Activated T-cell treated with anti-CD3 and anti-CD28 coated beads, Interleukin-2, amount 50 U/mL, for 24 hours (primary cell): ENCODE measurements at regions not wholly inside any gene's neighbourhood (a gene's known extent, or its start where the extent isn't known, plus 50 kb on each side); places are given as distances from the start of the nearest gene placed in this dataset.

ENCODE experiments used
- DNase-seq: peaks from one replicate; pipeline ENCODE4 v3.0.0-alpha.2; 2020
- H3K27ac Mint-ChIP-seq: 2 replicates; pipeline ENCODE4 v1.8.0; 2020; ENCODE audit warnings: mild to moderate bottlenecking, mixed read lengths
- H3K27me3 Mint-ChIP-seq: 2 replicates; pipeline ENCODE4 v1.8.0; 2020; ENCODE audit warnings: mixed read lengths
- H3K36me3 Mint-ChIP-seq: 2 replicates; pipeline ENCODE4 v1.8.0; 2020; ENCODE audit warnings: low read depth, mixed read lengths
- H3K4me1 Mint-ChIP-seq: 2 replicates; pipeline ENCODE4 v1.8.0; 2020; ENCODE audit warnings: low read depth, mixed read lengths
- H3K4me3 Mint-ChIP-seq: 2 replicates; pipeline ENCODE4 v1.8.0; 2020; ENCODE audit warnings: mild to moderate bottlenecking, moderate library complexity, mixed read lengths
- H3K9me3 Mint-ChIP-seq: 2 replicates; pipeline ENCODE4 v1.8.0; 2020; ENCODE audit warnings: mixed read lengths

- no peaks in the 10 kb centered on the region for H3K36me3 Mint-ChIP-seq
- H3K9me3 Mint-ChIP-seq = peaks cover 2% of the 10 kb centered on the region
- no peaks in the 10 kb centered on the region for H3K27me3 Mint-ChIP-seq
- no peak overlapping the region for H3K4me3 Mint-ChIP-seq
- DNase-seq = no peak
- H3K4me1 Mint-ChIP-seq = no peaks in the 10 kb centered on the region
- H3K27ac Mint-ChIP-seq = no peak overlapping the region
Observed at GRCh38 chr21:22941779-22942490, 1943.7 kb downstream of the NCAM2 start.

DNA sequence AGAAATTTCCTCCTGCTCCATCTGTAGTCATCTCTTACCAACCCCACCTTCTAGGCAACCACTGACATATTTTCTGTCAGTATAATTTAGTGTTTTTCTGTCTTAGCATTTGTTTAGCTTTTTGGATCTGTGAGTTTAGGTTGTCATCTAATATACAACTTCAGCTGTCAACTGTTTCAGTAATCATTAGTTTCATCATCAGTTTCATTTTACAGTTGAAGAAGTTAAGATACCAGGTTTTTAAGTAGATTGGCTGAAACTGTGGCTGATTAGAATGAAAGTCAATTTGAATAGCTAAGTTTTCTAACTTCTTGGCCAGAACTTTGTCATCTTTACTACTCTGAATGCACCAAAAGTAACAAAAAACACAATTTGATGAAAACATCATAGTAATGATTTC is 1957.3 kb downstream of the NCAM2 start:
- Mint-ChIP-seq H3K9me3 (peaks cover 14% of the 10 kb centered on the region), H3K27ac (no peak overlapping the region), H3K36me3 (no peaks in the 10 kb centered on the region), H3K27me3 (no peaks in the 10 kb centered on the region), H3K4me1 (no peaks in the 10 kb centered on the region), H3K4me3 (no peak overlapping the region)
- DNase-seq = no peak

- Mint-ChIP-seq H3K27me3 (no peaks in the 10 kb centered on the region), H3K4me3 (no peak overlapping the region), H3K9me3 (peaks cover 3% of the 10 kb centered on the region), H3K36me3 (no peaks in the 10 kb centered on the region), H3K27ac (no peak overlapping the region), H3K4me1 (no peaks in the 10 kb centered on the region)
- no peak for DNase-seq
Observed at GRCh38 chr21:22961258-22961657, 1963.0 kb downstream of the NCAM2 start.

DNA sequence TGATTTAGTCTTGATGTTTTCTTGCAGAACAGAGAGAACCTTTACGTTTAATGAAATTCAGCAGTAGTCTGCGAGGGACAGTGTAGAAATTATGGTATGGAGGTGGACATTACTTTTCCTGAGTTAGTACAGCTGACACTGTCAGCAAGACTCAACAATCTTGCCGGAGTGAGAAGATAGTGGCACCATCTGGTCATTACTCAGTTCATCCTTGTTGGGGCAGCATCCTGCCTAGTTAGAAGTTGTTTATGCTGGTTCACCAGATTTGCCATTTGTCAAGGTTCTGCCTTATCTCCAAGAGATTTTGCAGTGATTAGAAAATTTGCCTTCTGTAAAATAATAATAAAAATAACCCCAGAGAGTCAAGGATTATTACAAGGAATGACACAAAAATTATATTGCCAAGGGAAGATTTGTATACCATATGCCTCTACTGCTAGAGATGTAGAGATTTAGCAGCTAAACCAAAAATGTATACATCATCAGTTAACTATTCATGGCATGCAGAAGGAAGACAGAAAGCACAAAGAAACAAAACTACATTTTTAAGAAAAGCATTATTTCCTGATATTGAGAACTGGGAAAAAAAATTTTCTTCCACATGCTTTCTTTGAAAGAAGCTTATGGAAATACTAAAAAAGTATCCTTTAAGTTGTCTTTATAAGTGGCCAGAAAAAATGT is 1967.4 kb downstream of the NCAM2 start:
- peaks cover under 1% of the 10 kb centered on the region for H3K9me3 Mint-ChIP-seq
- no peak overlapping the region for H3K27ac Mint-ChIP-seq
- no peaks in the 10 kb centered on the region for H3K27me3 Mint-ChIP-seq
- H3K4me1 Mint-ChIP-seq = no peaks in the 10 kb centered on the region
- no peak for DNase-seq
- no peak overlapping the region for H3K4me3 Mint-ChIP-seq
- H3K36me3 Mint-ChIP-seq = no peaks in the 10 kb centered on the region

DNA sequence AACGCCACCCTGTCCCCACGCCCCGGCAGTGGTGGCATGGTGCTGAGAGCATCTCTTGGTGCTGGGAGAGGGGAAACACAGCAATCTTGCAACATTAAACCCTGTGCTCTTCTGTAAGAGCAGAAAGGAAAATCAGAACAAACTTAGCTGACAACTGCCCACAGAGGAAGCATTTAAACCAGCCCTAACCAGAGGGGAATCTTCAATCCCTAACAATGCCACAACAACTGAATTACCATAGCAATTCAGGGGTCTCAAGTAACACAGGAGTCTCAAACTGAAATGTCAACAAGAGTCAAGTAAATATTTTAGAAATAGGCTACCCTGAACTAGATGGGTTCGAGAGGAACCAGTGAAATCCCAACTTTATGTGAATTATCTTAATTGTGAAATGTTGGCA is 1983.6 kb downstream of the NCAM2 start:
- Mint-ChIP-seq H3K9me3 (no peaks in the 10 kb centered on the region), H3K4me1 (no peaks in the 10 kb centered on the region), H3K36me3 (no peaks in the 10 kb centered on the region), H3K27ac (no peak overlapping the region), H3K4me3 (no peak overlapping the region), H3K27me3 (no peaks in the 10 kb centered on the region)
- no peak for DNase-seq

DNA sequence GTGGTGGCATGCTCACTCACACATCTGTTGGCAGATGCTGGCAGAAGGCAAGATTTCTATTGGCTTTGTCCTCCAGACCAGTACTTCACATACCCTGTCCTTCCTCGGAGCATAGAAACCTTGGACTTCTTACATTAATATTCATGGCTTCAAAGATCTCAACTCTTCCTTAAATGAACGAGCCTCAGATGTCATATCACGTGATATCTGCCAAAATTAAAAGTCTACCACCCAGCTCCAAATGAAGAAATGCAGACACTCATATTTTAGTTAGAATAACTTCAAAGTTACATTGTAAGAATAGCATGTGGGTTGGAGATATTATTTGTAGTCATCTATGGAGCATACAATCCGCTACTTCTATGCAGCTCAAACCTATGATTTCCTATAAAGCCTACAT is 1994.9 kb downstream of the NCAM2 start:
- Mint-ChIP-seq H3K27me3 (no peaks in the 10 kb centered on the region), H3K4me1 (no peaks in the 10 kb centered on the region), H3K9me3 (peaks cover 15% of the 10 kb centered on the region), H3K27ac (no peak overlapping the region), H3K4me3 (no peak overlapping the region), H3K36me3 (no peaks in the 10 kb centered on the region)
- DNase-seq = no peak

- Mint-ChIP-seq H3K27ac (no peak overlapping the region), H3K36me3 (no peaks in the 10 kb centered on the region), H3K4me3 (no peak overlapping the region), H3K4me1 (no peaks in the 10 kb centered on the region), H3K27me3 (no peaks in the 10 kb centered on the region), H3K9me3 (peaks cover 12% of the 10 kb centered on the region)
- DNase-seq = no peak
Observed at GRCh38 chr21:22993822-22994574, 1995.8 kb downstream of the NCAM2 start.

GRCh38 chr21:23003951-23004350 is 2005.7 kb downstream of the NCAM2 start:
- Mint-ChIP-seq H3K4me3 (no peak overlapping the region), H3K27ac (no peak overlapping the region), H3K4me1 (no peaks in the 10 kb centered on the region), H3K36me3 (no peaks in the 10 kb centered on the region), H3K27me3 (no peaks in the 10 kb centered on the region), H3K9me3 (peaks cover 4% of the 10 kb centered on the region)
- no peak for DNase-seq

- H3K9me3 Mint-ChIP-seq = peaks cover 4% of the 10 kb centered on the region
- no peak overlapping the region for H3K27ac Mint-ChIP-seq
- no peak overlapping the region for H3K4me3 Mint-ChIP-seq
- no peaks in the 10 kb centered on the region for H3K4me1 Mint-ChIP-seq
- no peak for DNase-seq
- no peaks in the 10 kb centered on the region for H3K36me3 Mint-ChIP-seq
- H3K27me3 Mint-ChIP-seq = no peaks in the 10 kb centered on the region
Observed at GRCh38 chr21:23008601-23009202, 2010.5 kb downstream of the NCAM2 start.

DNA sequence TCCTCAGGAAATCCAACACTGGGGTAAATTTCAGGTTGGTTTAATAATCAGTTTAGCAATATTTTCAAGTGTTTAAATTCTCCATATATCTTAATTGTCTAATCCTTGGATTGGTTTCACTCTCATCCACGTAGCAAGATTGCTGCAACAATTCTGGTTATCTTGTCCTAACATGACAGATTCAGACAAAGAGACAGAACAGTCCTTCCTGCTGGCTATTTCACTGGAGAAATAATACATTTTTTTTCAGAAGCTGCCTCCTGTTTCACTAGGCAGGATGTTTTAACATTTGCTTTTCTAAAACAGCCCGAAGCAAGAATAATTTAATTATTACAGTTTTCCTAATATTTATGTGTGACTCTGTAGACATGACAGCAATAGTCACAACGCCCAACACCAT is 2011.2 kb downstream of the NCAM2 start:
- H3K36me3 Mint-ChIP-seq = no peaks in the 10 kb centered on the region
- H3K4me3 Mint-ChIP-seq = no peak overlapping the region
- H3K27me3 Mint-ChIP-seq = no peaks in the 10 kb centered on the region
- H3K9me3 Mint-ChIP-seq = no peaks in the 10 kb centered on the region
- H3K27ac Mint-ChIP-seq = no peak overlapping the region
- DNase-seq = no peak
- no peaks in the 10 kb centered on the region for H3K4me1 Mint-ChIP-seq

DNA sequence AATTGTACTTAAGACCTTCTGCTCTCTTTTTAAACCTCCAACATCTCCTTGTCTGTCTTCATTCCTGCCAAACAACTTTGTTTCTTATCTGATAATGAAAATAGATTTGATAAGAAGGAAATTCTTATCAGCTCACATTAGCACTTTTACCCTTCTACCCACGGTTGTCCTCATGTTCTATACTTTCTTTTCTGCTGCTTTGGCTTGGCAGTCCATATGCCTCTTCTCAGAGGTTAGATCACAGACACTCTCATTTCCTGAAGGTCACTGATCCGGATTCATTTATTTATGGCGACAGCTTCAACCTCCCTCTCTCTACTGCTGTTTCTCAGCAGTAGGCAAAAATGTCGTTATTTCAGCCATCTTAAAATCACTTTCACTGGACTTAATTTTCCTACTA is 2015.8 kb downstream of the NCAM2 start:
- Mint-ChIP-seq H3K9me3 (no peaks in the 10 kb centered on the region), H3K36me3 (no peaks in the 10 kb centered on the region), H3K4me1 (no peaks in the 10 kb centered on the region), H3K4me3 (no peak overlapping the region), H3K27me3 (no peaks in the 10 kb centered on the region), H3K27ac (no peak overlapping the region)
- DNase-seq = no peak

DNA sequence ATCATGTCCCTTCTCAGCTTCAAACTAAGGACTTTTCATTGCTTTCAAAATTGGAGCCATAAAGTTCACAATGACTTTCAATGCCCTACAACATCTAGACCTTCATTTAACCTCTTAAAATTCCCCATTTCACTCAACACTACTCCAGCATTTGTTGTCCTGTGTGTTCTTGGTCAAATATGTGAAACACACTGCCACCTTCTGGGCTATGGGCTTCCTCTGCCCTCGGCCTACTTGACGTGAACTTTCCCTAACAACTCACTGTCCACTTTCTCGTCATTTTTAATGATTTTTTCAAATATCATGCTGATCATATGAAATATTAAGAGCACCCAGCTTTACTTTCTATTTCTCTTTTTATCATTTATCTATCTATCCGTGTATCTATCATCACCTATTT is 2018.4 kb downstream of the NCAM2 start:
- H3K4me3 Mint-ChIP-seq = no peak overlapping the region
- no peaks in the 10 kb centered on the region for H3K4me1 Mint-ChIP-seq
- no peaks in the 10 kb centered on the region for H3K36me3 Mint-ChIP-seq
- no peak for DNase-seq
- no peak overlapping the region for H3K27ac Mint-ChIP-seq
- peaks cover 3% of the 10 kb centered on the region for H3K9me3 Mint-ChIP-seq
- H3K27me3 Mint-ChIP-seq = no peaks in the 10 kb centered on the region

DNA sequence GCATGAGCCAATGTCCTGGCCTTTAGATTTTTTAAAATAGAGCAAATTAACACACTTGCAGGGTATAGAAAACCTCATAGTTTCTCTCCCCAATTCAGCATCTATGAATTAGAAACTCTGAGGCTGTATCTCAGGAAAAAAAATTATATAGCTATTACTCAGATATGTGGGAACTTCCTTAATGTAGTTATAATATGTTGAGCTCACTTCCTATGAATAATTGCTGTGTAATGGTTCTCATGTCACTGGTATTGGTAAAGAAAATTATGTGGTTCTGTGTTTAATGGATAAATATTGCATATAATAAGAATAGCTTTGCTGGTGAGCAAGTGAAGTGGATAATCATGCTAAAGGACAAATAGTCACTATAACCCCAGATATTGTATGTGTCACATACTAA is 2019.8 kb downstream of the NCAM2 start:
- Mint-ChIP-seq H3K36me3 (no peaks in the 10 kb centered on the region), H3K4me1 (no peaks in the 10 kb centered on the region), H3K4me3 (no peak overlapping the region), H3K9me3 (peaks cover 5% of the 10 kb centered on the region), H3K27ac (no peak overlapping the region), H3K27me3 (no peaks in the 10 kb centered on the region)
- DNase-seq = no peak

DNA sequence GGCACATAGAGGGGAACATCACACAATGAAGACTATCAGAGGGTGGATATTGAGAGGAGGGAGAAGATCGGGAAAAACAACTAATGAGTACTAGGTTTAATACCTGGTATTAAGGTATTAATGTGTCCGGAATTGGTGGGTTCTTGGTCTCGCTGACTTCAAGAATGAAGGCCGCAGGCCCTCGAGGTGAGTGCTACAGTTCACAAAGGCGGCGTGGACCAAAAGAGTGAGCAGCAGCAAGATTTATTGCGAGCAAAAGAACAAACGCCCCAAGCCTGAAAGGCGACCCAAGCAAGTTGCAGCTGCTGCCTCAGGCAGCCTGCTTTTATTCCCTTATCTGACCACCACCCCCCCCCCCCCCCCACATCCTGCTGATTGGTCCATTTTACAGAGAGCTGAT is 2022.8 kb downstream of the NCAM2 start:
- H3K4me3 Mint-ChIP-seq = no peak overlapping the region
- no peak overlapping the region for H3K27ac Mint-ChIP-seq
- no peaks in the 10 kb centered on the region for H3K27me3 Mint-ChIP-seq
- no peak for DNase-seq
- H3K9me3 Mint-ChIP-seq = peaks cover 5% of the 10 kb centered on the region
- H3K36me3 Mint-ChIP-seq = no peaks in the 10 kb centered on the region
- H3K4me1 Mint-ChIP-seq = no peaks in the 10 kb centered on the region

GRCh38 chr21:23021481-23021880 is 2023.3 kb downstream of the NCAM2 start:
- no peak overlapping the region for H3K4me3 Mint-ChIP-seq
- H3K4me1 Mint-ChIP-seq = no peaks in the 10 kb centered on the region

More at GRCh38 chr21:23021481-23021880, 2023.3 kb downstream of the NCAM2 start:
- Mint-ChIP-seq H3K36me3 (no peaks in the 10 kb centered on the region), H3K27me3 (no peaks in the 10 kb centered on the region), H3K27ac (no peak overlapping the region), H3K9me3 (peaks cover 5% of the 10 kb centered on the region)
- DNase-seq = no peak
